ENCODE measurements at regions not wholly inside any gene's neighbourhood (a gene's known extent, or its start where the extent isn't known, plus 50 kb on each side); places are given as distances from the start of the nearest gene placed in this dataset.

- TF ChIP-seq RAD21 (conservative IDR thresholded peaks at IDR 0.05) (no peak), TAF1 (IDR thresholded peaks at IDR 0.05; ENCODE audit: low read depth) (no peak), MXI1 (conservative IDR thresholded peaks at IDR 0.05; ENCODE audit: poor library complexity, severe bottlenecking) (no peak), EP300 (conservative IDR thresholded peaks at IDR 0.05; ENCODE audit: poor library complexity, severe bottlenecking) (no peak), REST (IDR thresholded peaks at IDR 0.05; ENCODE audit: borderline replicate concordance) (no peak), SMC3 (conservative IDR thresholded peaks at IDR 0.05; ENCODE audit: poor library complexity) (no peak), POLR2AphosphoS5 (IDR thresholded peaks at IDR 0.05) (no peak)
- Histone ChIP-seq H3K9ac (ENCODE audit: low read length) (no peak overlapping the region), H4K20me1 (ENCODE audit: insufficient read depth) (no peaks in the 10 kb centered on the region), H3K9me3 (ENCODE audit: low read length) (no peaks in the 10 kb centered on the region), H3K9me2 (ENCODE audit: insufficient read depth, low read length) (no peaks in the 10 kb centered on the region), H3K79me2 (replicated peaks; ENCODE audit: insufficient read depth, low read length) (no peaks in the 10 kb centered on the region), H3K4me2 (ENCODE audit: low read length) (no peak overlapping the region), H3K4me3 (ENCODE audit: low read length) (no peak overlapping the region), H3K27ac (ENCODE audit: low read length) (no peak overlapping the region), H3K27me3 (ENCODE audit: insufficient read depth, low read depth, low read length) (no peaks in the 10 kb centered on the region), H3F3A (ENCODE audit: insufficient read depth, low read length, poor library complexity, severe bottlenecking) (no peaks in the 10 kb centered on the region), H3K36me3 (ENCODE audit: insufficient read depth, low read length) (no peaks in the 10 kb centered on the region), H2AFZ (ENCODE audit: low read depth, low read length) (no peak overlapping the region)
Measured at GRCh38 chr5:63570752-63571151, 391.5 kb downstream of the HTR1A start.

- Histone ChIP-seq H3K9me3 (ENCODE audit: low read length) (no peaks in the 10 kb centered on the region), H4K20me1 (ENCODE audit: insufficient read depth) (no peaks in the 10 kb centered on the region), H3K4me3 (ENCODE audit: low read length) (no peak overlapping the region), H2AFZ (ENCODE audit: low read depth, low read length) (no peak overlapping the region), H3K27ac (ENCODE audit: low read length) (no peak overlapping the region), H3F3A (ENCODE audit: insufficient read depth, low read length, poor library complexity, severe bottlenecking) (no peaks in the 10 kb centered on the region), H3K27me3 (ENCODE audit: insufficient read depth, low read depth, low read length) (no peaks in the 10 kb centered on the region), H3K9me2 (ENCODE audit: insufficient read depth, low read length) (no peaks in the 10 kb centered on the region), H3K9ac (ENCODE audit: low read length) (no peak overlapping the region), H3K36me3 (ENCODE audit: insufficient read depth, low read length) (no peaks in the 10 kb centered on the region), H3K79me2 (replicated peaks; ENCODE audit: insufficient read depth, low read length) (no peaks in the 10 kb centered on the region), H3K4me2 (ENCODE audit: low read length) (no peak overlapping the region)
- TF ChIP-seq POLR2AphosphoS5 (IDR thresholded peaks at IDR 0.05) (no peak), EP300 (conservative IDR thresholded peaks at IDR 0.05; ENCODE audit: poor library complexity, severe bottlenecking) (no peak), REST (IDR thresholded peaks at IDR 0.05; ENCODE audit: borderline replicate concordance) (no peak), EZH2 (IDR thresholded peaks at IDR 0.05; ENCODE audit: borderline replicate concordance, insufficient read depth, low read length, poor library complexity, severe bottlenecking) (no peak), RAD21 (conservative IDR thresholded peaks at IDR 0.05) (no peak), MXI1 (conservative IDR thresholded peaks at IDR 0.05; ENCODE audit: poor library complexity, severe bottlenecking) (no peak), TAF1 (IDR thresholded peaks at IDR 0.05; ENCODE audit: low read depth) (no peak), SMC3 (conservative IDR thresholded peaks at IDR 0.05; ENCODE audit: poor library complexity) (no peak), CTCF (IDR thresholded peaks at IDR 0.05; ENCODE audit: poor library complexity, severe bottlenecking) (no peak)
Measured at GRCh38 chr5:63564789-63565188, 397.5 kb downstream of the HTR1A start.
